ENCODE measurements at regions not wholly inside any gene's neighbourhood (a gene's known extent, or its start where the extent isn't known, plus 50 kb on each side); places are given as distances from the start of the nearest gene placed in this dataset.

DNA sequence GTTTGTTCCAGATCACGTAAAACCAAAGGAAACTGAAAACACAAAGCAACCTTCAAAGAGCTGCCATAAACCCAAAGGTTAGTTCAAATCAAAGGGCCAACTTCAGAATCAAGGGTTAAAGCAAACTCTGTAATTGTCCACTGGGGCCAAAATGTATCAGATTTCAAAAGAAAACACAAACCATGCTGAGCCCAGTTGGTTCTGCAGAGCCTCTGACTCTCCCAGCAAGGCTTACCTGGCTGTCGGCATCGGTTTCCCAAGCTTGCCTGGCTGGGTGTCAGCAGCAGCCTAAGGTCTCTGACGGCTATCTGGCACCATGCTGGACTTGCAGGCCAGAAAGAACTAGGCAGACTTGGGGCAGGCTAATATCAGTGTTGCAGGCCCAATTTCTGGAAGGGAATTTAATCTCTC is 125.3 kb downstream of the DAD1 start:
- TF ChIP-seq, protein P1, sequence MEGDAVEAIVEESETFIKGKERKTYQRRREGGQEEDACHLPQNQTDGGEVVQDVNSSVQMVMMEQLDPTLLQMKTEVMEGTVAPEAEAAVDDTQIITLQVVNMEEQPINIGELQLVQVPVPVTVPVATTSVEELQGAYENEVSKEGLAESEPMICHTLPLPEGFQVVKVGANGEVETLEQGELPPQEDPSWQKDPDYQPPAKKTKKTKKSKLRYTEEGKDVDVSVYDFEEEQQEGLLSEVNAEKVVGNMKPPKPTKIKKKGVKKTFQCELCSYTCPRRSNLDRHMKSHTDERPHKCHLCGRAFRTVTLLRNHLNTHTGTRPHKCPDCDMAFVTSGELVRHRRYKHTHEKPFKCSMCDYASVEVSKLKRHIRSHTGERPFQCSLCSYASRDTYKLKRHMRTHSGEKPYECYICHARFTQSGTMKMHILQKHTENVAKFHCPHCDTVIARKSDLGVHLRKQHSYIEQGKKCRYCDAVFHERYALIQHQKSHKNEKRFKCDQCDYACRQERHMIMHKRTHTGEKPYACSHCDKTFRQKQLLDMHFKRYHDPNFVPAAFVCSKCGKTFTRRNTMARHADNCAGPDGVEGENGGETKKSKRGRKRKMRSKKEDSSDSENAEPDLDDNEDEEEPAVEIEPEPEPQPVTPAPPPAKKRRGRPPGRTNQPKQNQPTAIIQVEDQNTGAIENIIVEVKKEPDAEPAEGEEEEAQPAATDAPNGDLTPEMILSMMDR (conservative IDR thresholded peaks at IDR 0.05), result no peak
- TF ChIP-seq EZH2 (IDR thresholded peaks at IDR 0.05; ENCODE audit: low read depth), result no peak

Measured in PC-9 (cell line).